Kidney (tissue), 13 donors: ENCODE measurements at regions not wholly inside any gene's neighbourhood (a gene's known extent, or its start where the extent isn't known, plus 50 kb on each side); places are given as distances from the start of the nearest gene placed in this dataset.

Source experiments
- DNase-seq, 5 donors: peaks; one replicate each; pipeline ENCODE4 v3.0.0-alpha.2; 2013 to 2020
- FAIRE-seq: peaks from 2 replicates; lab custom pipeline; 2012; peaks lifted over from hg19 to GRCh38; lab: Jason Lieb, UNC
- H3K27ac ChIP-seq, 2 donors: one replicate each; pipeline ENCODE4 v1.7.0; 2013; ENCODE audit warnings: low read depth in 2 of 2, low read length in 2 of 2, inconsistent platforms in 1 of 2
- H3K27me3 ChIP-seq: one replicate; pipeline ENCODE4 v1.7.1; 2013; ENCODE audit warnings: low read length, inconsistent platforms; ENCODE audit not compliant: control insufficient read depth, insufficient read depth
- H3K36me3 ChIP-seq, 3 donors: one replicate each; pipeline versions ENCODE4 v1.7.0 to v1.7.1; 2013; ENCODE audit warnings: low read length in 3 of 3, control low read depth in 1 of 3, inconsistent platforms in 1 of 3; ENCODE audit not compliant: insufficient read depth in 3 of 3, control insufficient read depth in 2 of 3
- H3K4me1 ChIP-seq, 3 donors: one replicate each; pipeline versions ENCODE4 v1.7.0 to v1.7.1; 2013; ENCODE audit warnings: low read length in 3 of 3, inconsistent platforms in 1 of 3, low read depth in 1 of 3; ENCODE audit not compliant: control insufficient read depth in 2 of 3, insufficient read depth in 2 of 3
- H3K4me3 ChIP-seq, 3 donors: one replicate each; pipeline versions ENCODE4 v1.7.0 to v1.8.1; 2013; ENCODE audit warnings: low read length in 3 of 3, control low read depth in 1 of 3, inconsistent platforms in 1 of 3
- H3K9ac ChIP-seq, 3 donors: one replicate each; pipeline versions ENCODE4 v1.7.0 to v1.7.1; 2013; ENCODE audit warnings: low read length in 3 of 3, control low read depth in 1 of 3, inconsistent platforms in 1 of 3
- H3K9me3 ChIP-seq, 3 donors: one replicate each; pipeline versions ENCODE4 v1.7.0 to v1.7.1; 2013; ENCODE audit warnings: low read length in 3 of 3, control low read depth in 1 of 3, inconsistent platforms in 1 of 3; ENCODE audit not compliant: control insufficient read depth in 2 of 3, insufficient read depth in 1 of 3
- intact Hi-C: fragments of 100-400 bp; cut with DNase I; formaldehyde crosslinking; loops from one replicate; pipeline ENCODE4 v1.11.1; 2022
- TF ChIP-seq, protein P1 (sequence below): IDR thresholded peaks from 3 replicates; pipeline ENCODE4 v1.5.1; 2012; ENCODE audit warnings: mild to moderate bottlenecking, moderate library complexity, borderline replicate concordance; ENCODE audit not compliant: insufficient read depth; ENCODE audit errors: extremely low read depth
- donor health status: control.
- donor health status: control.
- donor health status: control.
- donor health status: control.
- donor health status: control.
- donor health status: DM: yes; HTN: yes; CAD: no.
- donor health status: Normal renal cell carcinoma (clear cell type).

DNA sequence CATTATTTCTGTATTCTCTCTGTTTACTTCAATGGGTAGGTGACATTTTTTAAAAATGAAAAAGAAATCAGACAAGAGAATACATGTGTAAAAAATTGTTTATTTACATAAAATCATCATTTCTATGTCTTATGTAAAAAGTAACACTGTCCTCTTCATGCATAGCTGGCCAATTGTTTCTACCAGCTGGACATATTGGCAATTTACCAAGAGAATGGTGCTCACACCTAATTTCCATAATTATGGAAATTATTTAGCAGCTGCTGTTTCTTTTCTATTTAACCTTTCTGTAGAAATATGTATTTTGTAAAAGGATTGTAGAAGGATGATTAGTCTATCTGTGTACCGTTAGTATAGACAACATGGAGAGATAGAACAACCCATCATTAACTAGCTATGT, 791.9 kb downstream of the TRIB2 start:
- Histone ChIP-seq H3K4me3 (no peak overlapping the region), H3K9me3 (no peaks in the 10 kb centered on the region), H3K27ac (no peak overlapping the region), H3K27me3 (no peaks in the 10 kb centered on the region), H3K4me1 (no peaks in the 10 kb centered on the region), H3K9ac (no peak overlapping the region), H3K36me3 (no peaks in the 10 kb centered on the region)
- TF ChIP-seq, protein P1, sequence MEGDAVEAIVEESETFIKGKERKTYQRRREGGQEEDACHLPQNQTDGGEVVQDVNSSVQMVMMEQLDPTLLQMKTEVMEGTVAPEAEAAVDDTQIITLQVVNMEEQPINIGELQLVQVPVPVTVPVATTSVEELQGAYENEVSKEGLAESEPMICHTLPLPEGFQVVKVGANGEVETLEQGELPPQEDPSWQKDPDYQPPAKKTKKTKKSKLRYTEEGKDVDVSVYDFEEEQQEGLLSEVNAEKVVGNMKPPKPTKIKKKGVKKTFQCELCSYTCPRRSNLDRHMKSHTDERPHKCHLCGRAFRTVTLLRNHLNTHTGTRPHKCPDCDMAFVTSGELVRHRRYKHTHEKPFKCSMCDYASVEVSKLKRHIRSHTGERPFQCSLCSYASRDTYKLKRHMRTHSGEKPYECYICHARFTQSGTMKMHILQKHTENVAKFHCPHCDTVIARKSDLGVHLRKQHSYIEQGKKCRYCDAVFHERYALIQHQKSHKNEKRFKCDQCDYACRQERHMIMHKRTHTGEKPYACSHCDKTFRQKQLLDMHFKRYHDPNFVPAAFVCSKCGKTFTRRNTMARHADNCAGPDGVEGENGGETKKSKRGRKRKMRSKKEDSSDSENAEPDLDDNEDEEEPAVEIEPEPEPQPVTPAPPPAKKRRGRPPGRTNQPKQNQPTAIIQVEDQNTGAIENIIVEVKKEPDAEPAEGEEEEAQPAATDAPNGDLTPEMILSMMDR, result no peak
- DNase-seq (no peak), FAIRE-seq (no peak)
- intact Hi-C loops, result no loop called here

DNA sequence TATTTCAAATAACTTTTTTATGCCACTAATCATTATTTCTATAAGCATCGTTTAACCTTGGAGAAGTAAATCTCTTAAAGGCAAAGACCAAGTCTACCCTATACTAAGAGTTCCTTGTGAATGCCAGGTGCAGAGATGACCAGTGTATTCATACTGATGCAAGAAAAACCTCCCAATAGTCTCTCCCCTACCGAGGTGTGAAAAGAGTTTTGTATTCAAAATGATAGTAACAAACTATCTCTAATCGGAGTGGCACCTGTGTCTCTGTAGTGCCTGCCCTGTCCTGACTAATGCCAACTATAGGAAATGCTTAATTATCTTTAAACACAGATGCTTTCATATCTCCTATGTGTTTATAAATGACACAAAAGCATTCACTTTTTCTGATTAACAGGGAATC, 798.5 kb downstream of the TRIB2 start:
- DNase-seq (no peak), FAIRE-seq (no peak)
- Histone ChIP-seq H3K27me3 (no peaks in the 10 kb centered on the region), H3K9me3 (no peaks in the 10 kb centered on the region), H3K36me3 (no peaks in the 10 kb centered on the region), H3K27ac (no peak overlapping the region), H3K4me3 (no peak overlapping the region), H3K9ac (no peak overlapping the region), H3K4me1 (no peaks in the 10 kb centered on the region)
- intact Hi-C loops, result no loop called here
- TF ChIP-seq, protein P1, result no peak

DNA sequence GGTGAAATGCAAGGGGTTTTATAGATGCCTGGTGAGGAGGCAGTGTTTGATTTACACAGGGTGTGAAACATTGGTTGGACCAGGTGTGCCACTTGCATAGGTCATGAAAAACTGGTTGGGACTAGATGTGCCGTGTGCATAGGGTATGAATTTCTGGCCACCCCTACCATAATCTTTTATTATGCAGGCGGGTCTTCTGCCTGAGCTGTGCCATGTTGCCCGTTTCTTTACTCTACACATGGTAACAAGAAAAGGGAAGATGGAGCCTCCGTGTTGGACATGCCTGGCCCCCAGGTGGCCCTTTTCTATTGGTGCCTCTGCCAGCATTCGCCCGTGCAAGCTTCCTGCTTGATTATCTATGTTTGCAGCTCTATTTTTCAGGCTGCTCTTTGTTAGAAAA, 805.4 kb downstream of the TRIB2 start:
- TF ChIP-seq, protein P1, result no peak
- intact Hi-C loops, result no loop called here
- DNase-seq, result no peak

More for the DNA sequence above, 805.4 kb downstream of the TRIB2 start:
- Histone ChIP-seq H3K9me3 (no peaks in the 10 kb centered on the region), H3K36me3 (no peaks in the 10 kb centered on the region), H3K4me1 (no peaks in the 10 kb centered on the region), H3K9ac (no peak overlapping the region), H3K27ac (no peak overlapping the region), H3K27me3 (no peaks in the 10 kb centered on the region), H3K4me3 (no peak overlapping the region)
- no peak for FAIRE-seq
